Panc1 (cell line): ENCODE measurements at regions not wholly inside any gene's neighbourhood (a gene's known extent, or its start where the extent isn't known, plus 50 kb on each side); places are given as distances from the start of the nearest gene placed in this dataset.

ENCODE experiments used
- ATAC-seq: fragments of 200-7000 bp; cut with Tn5 transposase; 2 replicates; pipeline ENCODE4 v1.9.1; 2020; ENCODE audit warnings: mild to moderate bottlenecking, moderate library complexity
- BruUV-seq: library from RNA; stranded (reverse); fragments of 400-500 nt; replicated peaks from 2 replicates; lab custom pipeline; 2021; lab: Mats Ljungman, UMichigan
- CTCF ChIA-PET: fragments of 300-600 bp; sonication (Branson Sonifier 250); formaldehyde crosslinking; loops from one replicate; lab custom pipeline; 2022; ENCODE audit warnings: antibody characterized with exemption; lab: Charles Lee
- POLR2A ChIA-PET: fragments of 300-600 bp; sonication (Branson Sonifier 250); formaldehyde crosslinking; loops from one replicate; lab custom pipeline; 2022; ENCODE audit warnings: antibody characterized with exemption; lab: Charles Lee
- DNase-seq: peaks from one replicate; pipeline ENCODE4 v3.0.0-alpha.2; 2010; ENCODE audit warnings: low read depth, low spot score
- H3K27ac ChIP-seq: 2 replicates; pipeline ENCODE4 v1.5.1; 2011; ENCODE audit warnings: mild to moderate bottlenecking, low read length, inconsistent platforms
- H3K27me3 ChIP-seq: fragments of 200-500 bp; sonication (Bioruptor generic); 2 replicates; pipeline ENCODE4 v1.6.0; 2014; ENCODE audit warnings: low read length, inconsistent platforms; ENCODE audit not compliant: control insufficient read depth, insufficient read depth
- H3K36me3 ChIP-seq: fragments of 200-500 bp; sonication (Bioruptor generic); 2 replicates; pipeline ENCODE4 v1.5.1; 2014; ENCODE audit warnings: inconsistent platforms, mild to moderate bottlenecking, low read length, moderate library complexity; ENCODE audit not compliant: control insufficient read depth, insufficient read depth
- H3K4me1 ChIP-seq: 2 replicates; pipeline ENCODE4 v1.5.1; 2011; ENCODE audit warnings: inconsistent platforms, mild to moderate bottlenecking, low read length, moderate library complexity; ENCODE audit not compliant: control insufficient read depth, insufficient read depth
- H3K4me3 ChIP-seq, 2 experiments: 2 replicates each; pipeline ENCODE4 v1.5.1; 2011 to 2012; ENCODE audit warnings: low read depth in 2 of 2, low read length in 2 of 2, mild to moderate bottlenecking in 2 of 2, inconsistent platforms in 1 of 2, moderate library complexity in 1 of 2
- H3K9me3 ChIP-seq: fragments of 200-500 bp; sonication (Bioruptor generic); 2 replicates; pipeline ENCODE4 v1.5.1; 2014; ENCODE audit warnings: low read depth, mild to moderate bottlenecking, inconsistent platforms, low read length, moderate library complexity; ENCODE audit not compliant: control insufficient read depth, insufficient read depth
- POLR2AphosphoS5 ChIP-seq: IDR thresholded peaks from 2 replicates; pipeline ENCODE4 v1.6.1; 2012; ENCODE audit warnings: mild to moderate bottlenecking, low read depth, low read length, moderate library complexity
- SIN3A ChIP-seq: IDR thresholded peaks from 2 replicates; pipeline ENCODE4 v1.6.1; 2012; ENCODE audit warnings: low read depth, mild to moderate bottlenecking, low read length, moderate library complexity, borderline replicate concordance; ENCODE audit not compliant: insufficient read depth
- TCF7L2 ChIP-seq: IDR thresholded peaks from 2 replicates; pipeline ENCODE4 v1.6.1; 2011; ENCODE audit warnings: mild to moderate bottlenecking, low read depth, low read length, inconsistent platforms
- in situ Hi-C: cut with HindIII; loops from 2 replicates; pipeline ENCODE4 v1.10.0; 2016; ENCODE audit warnings: low sequenced_read_pairs, low pct_unique_long_range_greater_than_20kb
- intact Hi-C: fragments of 100-400 bp; cut with micrococcal nuclease; formaldehyde crosslinking; loops from one replicate; pipeline ENCODE4 v1.10.0; 2022; ENCODE audit not compliant: unreplicated experiment
- TF ChIP-seq, protein P1 (sequence below): fragments of 450-650 bp; IDR thresholded peaks from 2 replicates; pipeline ENCODE4 v1.5.1; 2017; ENCODE audit warnings: mild to moderate bottlenecking
- TF ChIP-seq, protein P2 (sequence below), 2 experiments: IDR thresholded peaks; 2 replicates each; pipeline ENCODE4 v1.6.1; 2011 to 2012; ENCODE audit warnings: low read depth in 2 of 2, control low read depth in 1 of 2, low read length in 1 of 2, mild to moderate bottlenecking in 1 of 2, moderate library complexity in 1 of 2; ENCODE audit not compliant: insufficient read depth in 1 of 2

DNA sequence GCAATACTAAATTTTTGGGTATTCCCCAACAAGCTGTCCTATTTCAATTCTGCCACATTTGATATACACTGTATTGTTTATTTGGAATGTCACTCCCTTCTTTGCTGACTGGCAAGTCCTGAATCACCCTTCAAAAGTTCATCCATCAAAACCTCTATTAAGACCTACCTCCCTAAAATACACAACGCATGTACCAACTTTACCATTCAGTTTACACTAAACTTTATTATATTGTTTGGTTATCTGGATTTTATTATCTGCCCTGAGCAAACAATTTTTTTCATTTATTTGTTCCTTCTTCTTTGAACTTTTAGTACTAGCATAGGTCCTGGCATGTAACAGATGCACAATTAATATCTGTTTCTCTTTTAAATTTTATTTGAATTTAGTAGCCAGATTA lies 958.2 kb upstream of the ADGRB3 start:
- POLR2A ChIA-PET = no interaction called here
- Histone ChIP-seq H3K27ac (no peak overlapping the region), H3K9me3 (peaks cover 24% of the 10 kb centered on the region), H3K36me3 (no peaks in the 10 kb centered on the region), H3K27me3 (no peaks in the 10 kb centered on the region), H3K4me3 (no peak overlapping the region), H3K4me1 (no peaks in the 10 kb centered on the region)
- ATAC-seq (no peak), DNase-seq (no peak)
- in situ Hi-C loops = no loop called here
- CTCF ChIA-PET = no interaction called here
- BruUV-seq = no TSS peak
- intact Hi-C loops = no loop called here
- TF ChIP-seq TCF7L2 (peak; percentile 64), POLR2AphosphoS5 (no peak)
- TF ChIP-seq, protein P1, sequence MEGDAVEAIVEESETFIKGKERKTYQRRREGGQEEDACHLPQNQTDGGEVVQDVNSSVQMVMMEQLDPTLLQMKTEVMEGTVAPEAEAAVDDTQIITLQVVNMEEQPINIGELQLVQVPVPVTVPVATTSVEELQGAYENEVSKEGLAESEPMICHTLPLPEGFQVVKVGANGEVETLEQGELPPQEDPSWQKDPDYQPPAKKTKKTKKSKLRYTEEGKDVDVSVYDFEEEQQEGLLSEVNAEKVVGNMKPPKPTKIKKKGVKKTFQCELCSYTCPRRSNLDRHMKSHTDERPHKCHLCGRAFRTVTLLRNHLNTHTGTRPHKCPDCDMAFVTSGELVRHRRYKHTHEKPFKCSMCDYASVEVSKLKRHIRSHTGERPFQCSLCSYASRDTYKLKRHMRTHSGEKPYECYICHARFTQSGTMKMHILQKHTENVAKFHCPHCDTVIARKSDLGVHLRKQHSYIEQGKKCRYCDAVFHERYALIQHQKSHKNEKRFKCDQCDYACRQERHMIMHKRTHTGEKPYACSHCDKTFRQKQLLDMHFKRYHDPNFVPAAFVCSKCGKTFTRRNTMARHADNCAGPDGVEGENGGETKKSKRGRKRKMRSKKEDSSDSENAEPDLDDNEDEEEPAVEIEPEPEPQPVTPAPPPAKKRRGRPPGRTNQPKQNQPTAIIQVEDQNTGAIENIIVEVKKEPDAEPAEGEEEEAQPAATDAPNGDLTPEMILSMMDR = no peak

DNA sequence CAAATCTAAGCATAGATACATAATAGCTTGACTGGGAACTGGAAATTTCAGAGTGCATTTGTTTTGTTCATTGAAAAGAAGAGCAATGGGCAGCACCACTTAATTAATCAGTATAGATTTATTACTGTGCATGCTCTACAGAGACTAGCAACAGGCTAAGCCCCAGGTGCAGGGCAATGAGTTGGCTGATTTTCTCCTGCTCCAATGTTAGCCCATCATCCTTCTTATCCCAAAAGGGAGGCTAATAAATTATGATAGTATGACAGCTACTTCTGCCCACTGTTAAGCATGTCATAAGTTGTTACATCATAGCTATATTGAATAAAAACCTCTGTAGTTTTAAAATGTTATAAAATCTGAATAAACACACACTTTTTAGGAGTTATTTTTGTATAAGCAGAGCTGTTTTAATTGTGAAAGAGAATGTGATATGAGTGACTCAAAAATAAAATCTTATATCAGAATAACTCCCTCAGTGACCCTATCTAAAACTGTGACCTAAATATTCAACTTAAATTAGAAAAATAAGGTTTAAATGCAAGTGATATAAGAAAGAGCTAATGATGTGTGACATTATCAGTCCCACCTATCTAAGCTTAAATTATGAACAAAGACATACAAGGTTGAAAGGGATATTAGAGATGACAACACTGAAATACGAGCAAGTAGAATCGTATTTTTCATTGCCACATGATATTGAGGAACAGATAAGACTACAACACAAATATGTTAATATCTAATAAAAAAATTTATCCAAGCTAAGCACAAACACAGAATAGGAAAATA lies 967.3 kb upstream of the ADGRB3 start:
- Histone ChIP-seq H3K36me3 (no peaks in the 10 kb centered on the region), H3K4me3 (no peak overlapping the region), H3K4me1 (no peaks in the 10 kb centered on the region), H3K27me3 (no peaks in the 10 kb centered on the region), H3K9me3 (peaks cover 19% of the 10 kb centered on the region), H3K27ac (no peak overlapping the region)
- CTCF ChIA-PET = no interaction called here
- BruUV-seq = no TSS peak
- in situ Hi-C loops = no loop called here
- POLR2A ChIA-PET = no interaction called here
- no peak for TF ChIP-seq SIN3A
- intact Hi-C loops = no loop called here
- ATAC-seq = no peak
- DNase-seq = no peak

DNA sequence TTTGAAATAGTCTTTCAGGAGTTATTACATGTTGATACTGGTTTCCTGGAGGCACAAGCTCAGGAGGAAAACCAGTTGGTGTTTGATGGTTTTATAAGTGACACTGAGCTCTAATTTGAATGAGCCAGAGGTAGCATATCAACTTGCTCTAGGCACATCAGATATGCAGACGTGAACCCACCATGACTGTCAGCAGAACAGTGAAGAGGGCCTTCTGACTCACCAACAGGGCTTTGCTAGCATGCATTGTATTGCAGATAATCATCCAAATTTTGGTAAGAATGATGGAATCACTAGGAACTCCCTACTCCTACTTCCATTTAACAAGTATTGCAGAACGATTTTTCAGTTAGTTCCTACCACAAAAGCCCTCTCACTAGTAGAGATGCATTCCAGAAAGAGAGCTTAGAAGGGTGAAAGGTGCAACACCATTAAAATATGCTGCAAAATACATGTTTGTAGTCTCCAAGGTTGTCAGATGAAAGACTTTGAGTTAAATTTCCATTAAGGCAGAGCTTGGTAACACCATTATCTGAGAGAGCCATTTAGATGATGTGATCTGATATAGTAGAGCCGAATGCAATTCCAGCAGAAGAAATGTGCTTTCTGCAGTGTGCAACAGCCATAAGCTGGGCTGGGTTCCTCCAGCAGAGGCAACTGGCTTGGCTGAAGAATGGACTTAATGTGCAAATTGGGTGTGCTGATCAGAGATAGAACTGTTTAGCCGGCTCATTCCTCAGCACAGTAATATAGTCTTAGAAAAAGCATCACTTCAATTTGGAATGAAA lies 968.7 kb upstream of the ADGRB3 start:
- Histone ChIP-seq H3K4me1 (no peaks in the 10 kb centered on the region), H3K36me3 (no peaks in the 10 kb centered on the region), H3K4me3 (no peak overlapping the region), H3K27me3 (no peaks in the 10 kb centered on the region), H3K9me3 (peaks cover 13% of the 10 kb centered on the region), H3K27ac (no peak overlapping the region)
- TF ChIP-seq SIN3A (no peak), POLR2AphosphoS5 (no peak), TCF7L2 (no peak)
- TF ChIP-seq, protein P2, sequence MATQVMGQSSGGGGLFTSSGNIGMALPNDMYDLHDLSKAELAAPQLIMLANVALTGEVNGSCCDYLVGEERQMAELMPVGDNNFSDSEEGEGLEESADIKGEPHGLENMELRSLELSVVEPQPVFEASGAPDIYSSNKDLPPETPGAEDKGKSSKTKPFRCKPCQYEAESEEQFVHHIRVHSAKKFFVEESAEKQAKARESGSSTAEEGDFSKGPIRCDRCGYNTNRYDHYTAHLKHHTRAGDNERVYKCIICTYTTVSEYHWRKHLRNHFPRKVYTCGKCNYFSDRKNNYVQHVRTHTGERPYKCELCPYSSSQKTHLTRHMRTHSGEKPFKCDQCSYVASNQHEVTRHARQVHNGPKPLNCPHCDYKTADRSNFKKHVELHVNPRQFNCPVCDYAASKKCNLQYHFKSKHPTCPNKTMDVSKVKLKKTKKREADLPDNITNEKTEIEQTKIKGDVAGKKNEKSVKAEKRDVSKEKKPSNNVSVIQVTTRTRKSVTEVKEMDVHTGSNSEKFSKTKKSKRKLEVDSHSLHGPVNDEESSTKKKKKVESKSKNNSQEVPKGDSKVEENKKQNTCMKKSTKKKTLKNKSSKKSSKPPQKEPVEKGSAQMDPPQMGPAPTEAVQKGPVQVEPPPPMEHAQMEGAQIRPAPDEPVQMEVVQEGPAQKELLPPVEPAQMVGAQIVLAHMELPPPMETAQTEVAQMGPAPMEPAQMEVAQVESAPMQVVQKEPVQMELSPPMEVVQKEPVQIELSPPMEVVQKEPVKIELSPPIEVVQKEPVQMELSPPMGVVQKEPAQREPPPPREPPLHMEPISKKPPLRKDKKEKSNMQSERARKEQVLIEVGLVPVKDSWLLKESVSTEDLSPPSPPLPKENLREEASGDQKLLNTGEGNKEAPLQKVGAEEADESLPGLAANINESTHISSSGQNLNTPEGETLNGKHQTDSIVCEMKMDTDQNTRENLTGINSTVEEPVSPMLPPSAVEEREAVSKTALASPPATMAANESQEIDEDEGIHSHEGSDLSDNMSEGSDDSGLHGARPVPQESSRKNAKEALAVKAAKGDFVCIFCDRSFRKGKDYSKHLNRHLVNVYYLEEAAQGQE (IDR thresholded peaks at IDR 0.05; ENCODE audit: insufficient read depth in 1 of 2, low read depth in 2 of 2, low read length in 1 of 2) = no peak
- TF ChIP-seq, protein P1 = no peak
- intact Hi-C loops (no loop called here), in situ Hi-C loops (no loop called here)
- no peak for DNase-seq
- ChIA-PET POLR2A (no interaction called here), CTCF (no interaction called here)
- BruUV-seq = no TSS peak
- ATAC-seq = no peak
